ENCODE measurements at regions not wholly inside any gene's neighbourhood (a gene's known extent, or its start where the extent isn't known, plus 50 kb on each side); places are given as distances from the start of the nearest gene placed in this dataset.

DNA sequence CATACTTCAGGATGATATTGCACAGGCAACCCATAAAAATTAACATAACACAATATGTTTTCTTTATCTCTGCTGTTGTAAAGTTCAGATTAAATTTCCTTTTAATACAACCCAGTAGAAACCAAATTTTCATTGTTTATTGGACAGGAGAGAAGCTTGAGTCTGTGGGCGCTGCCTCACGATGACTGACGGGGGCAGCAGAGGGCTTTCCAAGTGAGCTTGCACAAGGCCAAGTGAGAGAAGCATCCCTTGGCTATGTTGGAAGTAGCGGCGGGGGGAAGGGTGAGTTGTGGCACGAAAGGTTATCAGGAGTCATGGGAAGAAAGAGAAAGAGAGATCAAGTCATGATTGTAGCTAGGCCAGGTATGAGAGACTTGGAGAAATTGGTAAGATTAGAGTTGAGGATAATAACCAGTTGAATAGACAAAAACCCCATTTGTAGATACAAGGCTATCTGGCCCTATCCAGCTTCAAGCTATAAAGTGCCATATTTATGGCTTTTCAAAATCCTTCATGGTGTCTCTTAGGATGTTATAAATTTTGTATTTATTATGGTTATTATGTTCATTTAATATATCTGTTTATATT, 413.7 kb upstream of the FAM98A start:
- H3K27ac ChIP-seq (ENCODE audit: low read depth in 2 of 2, low read length in 2 of 2) = no peak overlapping the region
- intact Hi-C loops (cut with DNase I) = no loop called here
- TF ChIP-seq CTCF (IDR thresholded peaks at IDR 0.05; ENCODE audit: borderline replicate concordance, extremely low read depth, insufficient read depth) = peak; percentile 71
- H3K9me3 ChIP-seq (ENCODE audit: control insufficient read depth in 2 of 3, insufficient read depth in 1 of 3, low read length in 3 of 3) = peaks cover 0 to 3% (median 0%) of the 10 kb centered on the region in 3 donors
- H3K4me1 ChIP-seq (ENCODE audit: control insufficient read depth in 2 of 3, insufficient read depth in 2 of 3, low read depth in 1 of 3, low read length in 3 of 3) = no peaks in the 10 kb centered on the region
- H3K36me3 ChIP-seq (ENCODE audit: control insufficient read depth in 2 of 3, insufficient read depth in 3 of 3, low read length in 3 of 3) = no peaks in the 10 kb centered on the region
- no peak overlapping the region for H3K4me3 ChIP-seq (ENCODE audit: low read length in 3 of 3)
- no peak overlapping the region for H3K9ac ChIP-seq (ENCODE audit: low read length in 3 of 3)
- DNase-seq (peak; percentile 75 to 90 (median 80)), FAIRE-seq (no peak)
- H3K27me3 ChIP-seq (ENCODE audit: control insufficient read depth, insufficient read depth, low read length) = no peaks in the 10 kb centered on the region

GRCh38 chr2:34011684-34012083, 412.6 kb upstream of the FAM98A start:
- intact Hi-C loops (cut with DNase I) = no loop called here
- Histone ChIP-seq H3K36me3 (ENCODE audit: control insufficient read depth in 2 of 3, insufficient read depth in 3 of 3, low read length in 3 of 3) (no peaks in the 10 kb centered on the region), H3K27me3 (ENCODE audit: control insufficient read depth, insufficient read depth, low read length) (no peaks in the 10 kb centered on the region), H3K27ac (ENCODE audit: low read depth in 2 of 2, low read length in 2 of 2) (no peak overlapping the region), H3K9me3 (ENCODE audit: control insufficient read depth in 2 of 3, insufficient read depth in 1 of 3, low read length in 3 of 3) (peaks cover 0 to 3% (median 0%) of the 10 kb centered on the region in 3 donors), H3K9ac (ENCODE audit: low read length in 3 of 3) (no peak overlapping the region), H3K4me3 (ENCODE audit: low read length in 3 of 3) (no peak overlapping the region), H3K4me1 (ENCODE audit: control insufficient read depth in 2 of 3, insufficient read depth in 2 of 3, low read depth in 1 of 3, low read length in 3 of 3) (no peaks in the 10 kb centered on the region)
- DNase-seq (peak in 2 of 5 donors; percentile 2 to 46), FAIRE-seq (no peak)
- no peak for TF ChIP-seq CTCF (IDR thresholded peaks at IDR 0.05; ENCODE audit: borderline replicate concordance, extremely low read depth, insufficient read depth)

- intact Hi-C loops (cut with DNase I) = no loop called here
- H3K9ac ChIP-seq (ENCODE audit: low read length in 3 of 3) = no peak overlapping the region
- H3K9me3 ChIP-seq (ENCODE audit: control insufficient read depth in 2 of 3, insufficient read depth in 1 of 3, low read length in 3 of 3) = no peaks in the 10 kb centered on the region
- no peak for TF ChIP-seq CTCF (IDR thresholded peaks at IDR 0.05; ENCODE audit: borderline replicate concordance, extremely low read depth, insufficient read depth)
- H3K36me3 ChIP-seq (ENCODE audit: control insufficient read depth in 2 of 3, insufficient read depth in 3 of 3, low read length in 3 of 3) = no peaks in the 10 kb centered on the region
- no peaks in the 10 kb centered on the region for H3K27me3 ChIP-seq (ENCODE audit: control insufficient read depth, insufficient read depth, low read length)
- DNase-seq (no peak), FAIRE-seq (no peak)
- H3K4me3 ChIP-seq (ENCODE audit: low read length in 3 of 3) = no peak overlapping the region
- H3K27ac ChIP-seq (ENCODE audit: low read depth in 2 of 2, low read length in 2 of 2) = no peak overlapping the region
- no peaks in the 10 kb centered on the region for H3K4me1 ChIP-seq (ENCODE audit: control insufficient read depth in 2 of 3, insufficient read depth in 2 of 3, low read depth in 1 of 3, low read length in 3 of 3)
Measured at GRCh38 chr2:34005901-34006300, 406.8 kb upstream of the FAM98A start.

GRCh38 chr2:34004936-34005335, 405.8 kb upstream of the FAM98A start:
- H3K36me3 ChIP-seq (ENCODE audit: control insufficient read depth in 2 of 3, insufficient read depth in 3 of 3, low read length in 3 of 3) = no peaks in the 10 kb centered on the region
- TF ChIP-seq CTCF (IDR thresholded peaks at IDR 0.05; ENCODE audit: borderline replicate concordance, extremely low read depth, insufficient read depth) = no peak
- H3K9ac ChIP-seq (ENCODE audit: low read length in 3 of 3) = no peak overlapping the region
- no peak for FAIRE-seq
- H3K4me3 ChIP-seq (ENCODE audit: low read length in 3 of 3) = no peak overlapping the region
- intact Hi-C loops (cut with DNase I) = no loop called here
- H3K27ac ChIP-seq (ENCODE audit: low read depth in 2 of 2, low read length in 2 of 2) = no peak overlapping the region
- no peaks in the 10 kb centered on the region for H3K4me1 ChIP-seq (ENCODE audit: control insufficient read depth in 2 of 3, insufficient read depth in 2 of 3, low read depth in 1 of 3, low read length in 3 of 3)
- no peak for DNase-seq
- H3K9me3 ChIP-seq (ENCODE audit: control insufficient read depth in 2 of 3, insufficient read depth in 1 of 3, low read length in 3 of 3) = no peaks in the 10 kb centered on the region
- no peaks in the 10 kb centered on the region for H3K27me3 ChIP-seq (ENCODE audit: control insufficient read depth, insufficient read depth, low read length)

Measured in kidney (tissue), 13 donors.